ENCODE measurements at regions not wholly inside any gene's neighbourhood (a gene's known extent, or its start where the extent isn't known, plus 50 kb on each side); places are given as distances from the start of the nearest gene placed in this dataset.

- Histone ChIP-seq H3K4ac (ENCODE audit: low read depth, low read length) (no peak overlapping the region), H3K27ac (ENCODE audit: insufficient read length, low read depth, low read length) (no peak overlapping the region), H3T11ph (ENCODE audit: low read length) (no peak overlapping the region), H2BK120ac (ENCODE audit: low read depth, low read length, poor library complexity, severe bottlenecking) (no peak overlapping the region), H4K5ac (ENCODE audit: insufficient read length, low read depth, low read length) (no peak overlapping the region), H3K23me2 (ENCODE audit: insufficient read length, low read depth, low read length, poor library complexity, severe bottlenecking) (no peaks in the 10 kb centered on the region), H3K27me3 (ENCODE audit: insufficient read depth, low read length) (no peaks in the 10 kb centered on the region), H3K14ac (ENCODE audit: insufficient read depth, low read length) (no peak overlapping the region), H2AFZ (ENCODE audit: low read length) (no peak overlapping the region), H3K4me2 (ENCODE audit: insufficient read depth, insufficient read length, low read length) (no peak overlapping the region), H2BK15ac (ENCODE audit: low read depth, low read length) (no peak overlapping the region), H2BK12ac (ENCODE audit: insufficient read length, low read depth, low read length) (no peak overlapping the region), H2AK5ac (ENCODE audit: insufficient read length, low read length) (no peak overlapping the region), H4K20me1 (ENCODE audit: control insufficient read depth, insufficient read depth, insufficient read length) (no peaks in the 10 kb centered on the region), H3K18ac (ENCODE audit: insufficient read length, low read depth, low read length) (no peak overlapping the region), H3K4me1 (ENCODE audit: insufficient read depth, low read length) (no peaks in the 10 kb centered on the region), H4K91ac (ENCODE audit: insufficient read length, low read depth, low read length) (no peak overlapping the region), H3K9me3 (ENCODE audit: control insufficient read depth, low read depth, low read length) (no peaks in the 10 kb centered on the region), H3K9ac (ENCODE audit: extremely low read depth, insufficient read length, low read length) (no peak overlapping the region), H3K79me1 (ENCODE audit: insufficient read depth, low read depth, low read length, poor library complexity, severe bottlenecking) (no peaks in the 10 kb centered on the region), H3K23ac (ENCODE audit: insufficient read length, low read depth, low read length) (no peak overlapping the region), H4K8ac (replicated peaks; ENCODE audit: insufficient read length, low read depth, low read length) (no peak overlapping the region), H2BK20ac (ENCODE audit: low read depth, low read length, poor library complexity, severe bottlenecking) (no peak overlapping the region), H3K79me2 (ENCODE audit: insufficient read depth, low read length) (no peaks in the 10 kb centered on the region), H2BK5ac (ENCODE audit: insufficient read length, low read length) (no peak overlapping the region), H3K56ac (ENCODE audit: insufficient read length, low read depth, low read length) (no peak overlapping the region)
- no peaks in the 10 kb centered on the region for H3K36me3 Mint-ChIP-seq (ENCODE audit: insufficient read depth in 1 of 3, low read depth in 3 of 3)
- TF ChIP-seq, protein P1, sequence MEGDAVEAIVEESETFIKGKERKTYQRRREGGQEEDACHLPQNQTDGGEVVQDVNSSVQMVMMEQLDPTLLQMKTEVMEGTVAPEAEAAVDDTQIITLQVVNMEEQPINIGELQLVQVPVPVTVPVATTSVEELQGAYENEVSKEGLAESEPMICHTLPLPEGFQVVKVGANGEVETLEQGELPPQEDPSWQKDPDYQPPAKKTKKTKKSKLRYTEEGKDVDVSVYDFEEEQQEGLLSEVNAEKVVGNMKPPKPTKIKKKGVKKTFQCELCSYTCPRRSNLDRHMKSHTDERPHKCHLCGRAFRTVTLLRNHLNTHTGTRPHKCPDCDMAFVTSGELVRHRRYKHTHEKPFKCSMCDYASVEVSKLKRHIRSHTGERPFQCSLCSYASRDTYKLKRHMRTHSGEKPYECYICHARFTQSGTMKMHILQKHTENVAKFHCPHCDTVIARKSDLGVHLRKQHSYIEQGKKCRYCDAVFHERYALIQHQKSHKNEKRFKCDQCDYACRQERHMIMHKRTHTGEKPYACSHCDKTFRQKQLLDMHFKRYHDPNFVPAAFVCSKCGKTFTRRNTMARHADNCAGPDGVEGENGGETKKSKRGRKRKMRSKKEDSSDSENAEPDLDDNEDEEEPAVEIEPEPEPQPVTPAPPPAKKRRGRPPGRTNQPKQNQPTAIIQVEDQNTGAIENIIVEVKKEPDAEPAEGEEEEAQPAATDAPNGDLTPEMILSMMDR (conservative IDR thresholded peaks at IDR 0.05), result no peak
- 0 out of 2 replicates have a peak, but pooled peaks cover under 1% of the 10 kb centered on the region for H3K27me3 Mint-ChIP-seq (ENCODE audit: low read depth)
- H3K27ac Mint-ChIP-seq, result no peak overlapping the region
- H3K4me1 Mint-ChIP-seq, result peaks cover 5% of the 10 kb centered on the region in 2 experiments; a peak in 1 of 4 replicates
- no peak for DNase-seq
- no peak overlapping the region for H3K4me3 Mint-ChIP-seq
- H3K9me3 Mint-ChIP-seq, result no peaks in the 10 kb centered on the region; a peak in 1 of 5 replicates
- WGBS (ENCODE audit: extremely low coverage, insufficient read length, low lambda C conversion rate), result no CpG with 5 or more reads among the region's 2 CpGs
These were observed 98.2 kb upstream of the CYP1B1 start for GRCh38 chr2:38174131-38174530.
